VCaP (cell line): ENCODE measurements at regions not wholly inside any gene's neighbourhood (a gene's known extent, or its start where the extent isn't known, plus 50 kb on each side); places are given as distances from the start of the nearest gene placed in this dataset.
"Not testable (repeated sequence)": the region's sequence is repeated elsewhere in the genome, so short reads cannot be mapped to it uniquely, and the experiment has no call there.

ENCODE experiments used
- H3K27ac ChIP-seq: fragments of 450-650 bp; 2 replicates; pipeline ENCODE4 v1.5.1; 2017
- CTCF ChIP-seq: fragments of 450-650 bp; conservative IDR thresholded peaks from 2 replicates; pipeline ENCODE4 v1.5.1; 2017; ENCODE audit warnings: mild to moderate bottlenecking, moderate library complexity

GRCh38 chr5:89686081-89686765, 723.3 kb downstream of the CETN3 start:
- no peak for TF ChIP-seq CTCF
- no peak overlapping the region for H3K27ac ChIP-seq

DNA sequence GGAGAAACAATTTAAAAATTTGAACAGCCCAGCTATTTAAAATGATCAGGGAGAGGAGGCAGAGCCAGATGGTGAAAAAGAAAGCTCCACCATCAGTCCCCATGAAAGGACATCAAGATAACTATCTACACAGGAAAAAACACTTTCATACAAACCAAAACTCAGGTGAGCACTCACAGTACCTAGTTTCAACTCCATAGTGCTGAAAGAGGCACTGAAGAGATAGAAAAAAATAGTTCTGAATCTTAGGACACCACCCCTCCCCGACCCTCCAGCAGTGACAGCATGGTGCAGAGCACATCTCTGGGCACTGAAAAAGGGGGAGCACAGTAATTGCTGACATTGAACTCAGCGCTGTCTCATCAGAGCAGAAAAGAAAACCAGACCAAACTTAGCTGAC, 732.9 kb downstream of the CETN3 start:
- no peak overlapping the region for H3K27ac ChIP-seq
- TF ChIP-seq CTCF = no peak

- no peak overlapping the region for H3K27ac ChIP-seq
- TF ChIP-seq CTCF = no peak
Observed at GRCh38 chr5:89673019-89673418, 736.5 kb downstream of the CETN3 start.

- H3K27ac ChIP-seq = no peak overlapping the region
Observed at GRCh38 chr5:89668821-89669220, 740.7 kb downstream of the CETN3 start.

DNA sequence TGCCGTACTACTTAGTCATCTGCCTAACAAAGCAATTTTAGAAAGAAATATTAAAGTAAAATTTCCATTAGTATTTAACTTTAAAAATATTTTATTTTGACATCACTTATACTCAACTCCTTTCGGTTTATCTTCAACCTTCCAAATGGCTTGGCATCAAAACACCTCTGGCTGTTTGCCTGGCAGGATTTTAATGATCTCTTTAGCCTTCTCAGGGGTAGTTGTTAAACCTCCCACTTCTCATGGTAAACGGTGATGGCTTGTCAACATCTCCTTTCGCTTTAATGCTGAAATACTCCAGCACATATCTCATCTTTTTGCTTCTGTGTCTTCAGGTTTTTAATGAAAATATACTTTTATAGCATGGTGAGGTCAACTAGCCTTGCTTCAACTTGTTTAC, 747.1 kb downstream of the CETN3 start:
- no peak for TF ChIP-seq CTCF
- H3K27ac ChIP-seq = no peak overlapping the region

More at GRCh38 chr5:89668821-89669220, 740.7 kb downstream of the CETN3 start:
- no peak for TF ChIP-seq CTCF

GRCh38 chr5:89638871-89639270, 755.9 kb upstream of the MEF2C start:
- TF ChIP-seq CTCF = no peak
- no peak overlapping the region for H3K27ac ChIP-seq

GRCh38 chr5:89634176-89634575, 751.2 kb upstream of the MEF2C start:
- H3K27ac ChIP-seq = not testable (repeated sequence)

- H3K27ac ChIP-seq = not testable (repeated sequence)
Observed at GRCh38 chr5:89630064-89630463, 747.1 kb upstream of the MEF2C start.
